A549 (cell line): ENCODE measurements at regions not wholly inside any gene's neighbourhood (a gene's known extent, or its start where the extent isn't known, plus 50 kb on each side); places are given as distances from the start of the nearest gene placed in this dataset.

Experiments
- ATAC-seq, 2 experiments: fragments of 200-7000 bp in 1 of 2; fragments of >200 bp in 1 of 2; cut with Nextera tagmentation in 1 of 2; cut with Tn5 transposase in 1 of 2; 3 replicates each; pipeline versions ENCODE4 v1.8.0 to v1.9.1; 2018 to 2020; ENCODE audit warnings: mild to moderate bottlenecking in 1 of 2, moderate library complexity in 1 of 2
- CTCF ChIA-PET: fragments of 300-600 bp; sonication (Branson Sonifier 250); formaldehyde crosslinking; extraction: SDS; loops from one replicate; lab custom pipeline; 2021; ENCODE audit warnings: antibody characterized with exemption, inconsistent platforms; lab: Yijun Ruan, JAX
- POLR2A ChIA-PET: fragments of 350-600 bp; formaldehyde crosslinking; extraction: SDS; loops from one replicate; lab custom pipeline; 2021; ENCODE audit warnings: antibody characterized with exemption, inconsistent platforms; lab: Yijun Ruan, JAX
- DNase-seq, 2 experiments: peaks; one replicate each; pipeline versions ENCODE4 v3.0.0 to v3.0.0-alpha.2; 2011 to 2016; ENCODE audit warnings: low read depth in 1 of 2, low spot score in 1 of 2
- FAIRE-seq: peaks from 2 replicates; lab custom pipeline; 2011; peaks lifted over from hg19 to GRCh38; lab: Jason Lieb, UNC
- H3K27ac ChIP-seq, 2 experiments: fragments of >200 bp; sonication (Bioruptor Twin); formaldehyde crosslinking; 3 replicates each; pipeline ENCODE4 v1.5.1; 2016 to 2017
- H3K4me1 ChIP-seq: fragments of >200 bp; sonication (Bioruptor Twin); formaldehyde crosslinking; 3 replicates; pipeline ENCODE4 v1.6.1; 2016
- H3K4me2 ChIP-seq: fragments of >200 bp; sonication (Bioruptor Twin); formaldehyde crosslinking; 3 replicates; pipeline ENCODE4 v1.6.1; 2016
- H3K4me3 ChIP-seq: fragments of >200 bp; sonication (Bioruptor Twin); formaldehyde crosslinking; 3 replicates; pipeline ENCODE4 v1.5.1; 2016
- H3K9me3 ChIP-seq: fragments of >200 bp; sonication (Bioruptor Twin); formaldehyde crosslinking; 3 replicates; pipeline ENCODE4 v1.6.1; 2016
- BCL3 ChIP-seq: fragments of >200 bp; sonication (Bioruptor Twin); formaldehyde crosslinking; IDR thresholded peaks from 3 replicates; pipeline ENCODE4 v1.6.1; 2016
- CBX8 ChIP-seq: fragments of 200-600 bp; sonication (generic); IDR thresholded peaks from 2 replicates; pipeline ENCODE4 v1.6.1; 2016
- CEBPB ChIP-seq, 2 experiments: fragments of >200 bp in 1 of 2; sonication (Bioruptor Twin) in 1 of 2; formaldehyde crosslinking in 1 of 2; IDR thresholded peaks; 2 replicates each; pipeline ENCODE4 v1.6.1; 2012 to 2016
- CHD4 ChIP-seq: fragments of 200-600 bp; sonication (generic); IDR thresholded peaks from 2 replicates; pipeline ENCODE4 v1.6.1; 2016; ENCODE audit warnings: antibody characterized with exemption, mild to moderate bottlenecking, borderline replicate concordance
- E2F6 ChIP-seq: IDR thresholded peaks from 2 replicates; pipeline ENCODE4 v1.6.1; 2012; ENCODE audit warnings: low read depth, borderline replicate concordance
- EP300 ChIP-seq, 2 experiments: fragments of >200 bp; sonication (Bioruptor Twin); formaldehyde crosslinking; IDR thresholded peaks; 2 replicates in 1 of 2; 3 replicates in 1 of 2; pipeline ENCODE4 v1.6.1; 2016 to 2017
- FOSB ChIP-seq: fragments of 250-450 bp; sonication (Bioruptor Pico); IDR thresholded peaks from 2 replicates; pipeline ENCODE4 v1.5.0; 2020; ENCODE audit warnings: mild to moderate bottlenecking, moderate library complexity
- FOSL2 ChIP-seq, 2 experiments: fragments of 450-650 bp in 1 of 2; fragments of >200 bp in 1 of 2; sonication (Bioruptor Twin) in 1 of 2; formaldehyde crosslinking; IDR thresholded peaks; 2 replicates each; pipeline versions ENCODE4 v1.5.0 to v1.6.1; 2016 to 2020; ENCODE audit warnings: mild to moderate bottlenecking in 1 of 2, moderate library complexity in 1 of 2
- HEYL ChIP-seq: fragments of 250-450 bp; sonication (Bioruptor Pico); IDR thresholded peaks from 2 replicates; pipeline ENCODE4 v1.8.0; 2021; ENCODE audit warnings: mild to moderate bottlenecking, moderate library complexity
- HOXB13 ChIP-seq: fragments of 250-450 bp; sonication (Bioruptor Pico); IDR thresholded peaks from 2 replicates; pipeline ENCODE4 v1.5.0; 2020; ENCODE audit warnings: low read depth, mild to moderate bottlenecking, moderate library complexity
- HOXB5 ChIP-seq: fragments of 250-450 bp; sonication (Bioruptor Pico); IDR thresholded peaks from 2 replicates; pipeline ENCODE4 v1.5.0; 2020; ENCODE audit warnings: mild to moderate bottlenecking, moderate library complexity
- JUNB ChIP-seq: fragments of >200 bp; sonication (Bioruptor Twin); formaldehyde crosslinking; IDR thresholded peaks from 2 replicates; pipeline ENCODE4 v1.6.1; 2016
- MAFK ChIP-seq: fragments of 450-650 bp; IDR thresholded peaks from 2 replicates; pipeline ENCODE4 v1.6.1; 2014; ENCODE audit not compliant: partially characterized antibody
- MAZ ChIP-seq: fragments of 150-350 bp; IDR thresholded peaks from 2 replicates; pipeline ENCODE4 v1.6.1; 2014; ENCODE audit warnings: antibody characterized with exemption, low read depth, low read length, borderline replicate concordance
- MYC ChIP-seq: IDR thresholded peaks from 2 replicates; pipeline ENCODE4 v1.6.1; 2012; ENCODE audit warnings: mild to moderate bottlenecking, inconsistent platforms, low read length, improper control_type of control experiment, borderline replicate concordance
- PBX3 ChIP-seq: IDR thresholded peaks from 2 replicates; pipeline ENCODE4 v1.6.1; 2012
- RAD21 ChIP-seq, 2 experiments: fragments of >200 bp in 1 of 2; sonication (Bioruptor Twin) in 1 of 2; formaldehyde crosslinking in 1 of 2; IDR thresholded peaks in 1 of 2; conservative IDR thresholded peaks in 1 of 2; 2 replicates in 1 of 2; 3 replicates in 1 of 2; pipeline ENCODE4 v1.6.1; 2012 to 2018; ENCODE audit warnings: inconsistent platforms in 1 of 2
- RARB ChIP-seq: fragments of 250-450 bp; sonication (Bioruptor Pico); IDR thresholded peaks from 2 replicates; pipeline ENCODE4 v1.8.0; 2021; ENCODE audit warnings: mild to moderate bottlenecking, moderate library complexity
- RNF2 ChIP-seq: fragments of 200-600 bp; sonication (generic); IDR thresholded peaks from 2 replicates; pipeline ENCODE4 v1.6.1; 2016; ENCODE audit warnings: low read depth, mild to moderate bottlenecking, antibody characterized with exemption, moderate library complexity, borderline replicate concordance
- SMC3 ChIP-seq: fragments of >200 bp; sonication (Bioruptor Twin); formaldehyde crosslinking; IDR thresholded peaks from 3 replicates; pipeline ENCODE4 v1.6.1; 2018; ENCODE audit warnings: inconsistent platforms
- TFCP2L1 ChIP-seq: fragments of 250-450 bp; sonication (Bioruptor Pico); IDR thresholded peaks from 2 replicates; pipeline ENCODE4 v1.5.0; 2021; ENCODE audit warnings: mild to moderate bottlenecking
- TP53 ChIP-seq: fragments of 250-450 bp; sonication (Bioruptor Pico); IDR thresholded peaks from 2 replicates; pipeline ENCODE4 v1.5.0; 2021; ENCODE audit warnings: mild to moderate bottlenecking, moderate library complexity
- ZC3H11A ChIP-seq: fragments of 450-650 bp; IDR thresholded peaks from 2 replicates; pipeline ENCODE4 v1.6.1; 2014; ENCODE audit warnings: antibody characterized with exemption, mild to moderate bottlenecking
- ZNF302 ChIP-seq: fragments of 250-450 bp; sonication (Bioruptor Pico); IDR thresholded peaks from 2 replicates; pipeline ENCODE4 v1.9.0; 2021; ENCODE audit warnings: inconsistent platforms, mild to moderate bottlenecking, moderate library complexity
- WGBS: methylation state at CpG from one replicate; pipeline ENCODE4 v1.1.6; 2017; ENCODE audit errors: missing lambda C conversion rate; 5-methylcytosine and 5-hydroxymethylcytosine counted together

- WGBS: 4% methylated on average over 3 of the region's 3 CpGs
- FAIRE-seq (no peak), ATAC-seq (peak; percentile 81 to 86; a peak in 4 of 6 replicates), DNase-seq (peak; percentile 15 to 53)
- Histone ChIP-seq H3K4me3 (no peak overlapping the region), H3K9me3 (no peaks in the 10 kb centered on the region), H3K4me1 (peaks cover 11% of the 10 kb centered on the region; the same call in 2 of the 3 replicates), H3K27ac (peak overlapping the region; percentile 27 to 66; a peak in 3 of 6 replicates), H3K4me2 (peak overlapping the region; percentile 58)
- POLR2A ChIA-PET: no interaction called here
- CTCF ChIA-PET: interaction anchor here (0.6 to 0.7 kb wide), 3 partner anchors 123 to 336 kb away, joined by 3 to 4 read pairs (median 3); no protein-coding TSS in a partner anchor
- TF ChIP-seq FOSL2 (IDR thresholded peaks at IDR 0.05) (no peak), FOSL2 (CRISPR knock-in tag; IDR thresholded peaks at IDR 0.05) (peak; percentile 27; the same call in 1 of the 2 replicates), PBX3 (no peak), EP300 (IDR thresholded peaks at IDR 0.05) (no peak), ZNF302 (CRISPR knock-in tag) (no peak), MAFK (peak; percentile 91), CEBPB (IDR thresholded peaks at IDR 0.05) (0 out of 4 replicates have a peak, but pooled peaks of 1 of the 2 experiments have one; percentile 12), HOXB13 (no peak), CBX8 (no peak), CHD4 (no peak), RNF2 (no peak), BCL3 (no peak), JUNB (0 out of 2 replicates have a peak, but pooled peaks have one; percentile 25), TFCP2L1 (CRISPR knock-in tag) (no peak), MAZ (no peak)
Measured at GRCh38 chr6:6781172-6781872, 192.8 kb downstream of the LY86 start.

- Histone ChIP-seq H3K4me2 (peak overlapping the region; percentile 58), H3K27ac (peak overlapping the region; percentile 23 to 27; a peak in 1 of 6 replicates), H3K4me1 (peaks cover 11% of the 10 kb centered on the region; the same call in 2 of the 3 replicates), H3K4me3 (no peak overlapping the region), H3K9me3 (no peaks in the 10 kb centered on the region)
- no peak for FAIRE-seq
- TF ChIP-seq E2F6 (no peak), MAFK (no peak), SMC3 (no peak), HOXB5 (CRISPR knock-in tag) (no peak), HOXB13 (no peak), MYC (no peak), ZC3H11A (no peak)
- CTCF ChIA-PET: interaction anchor here (0.6 to 0.7 kb wide), 3 partner anchors 123 to 335 kb away, joined by 3 to 4 read pairs (median 3); no protein-coding TSS in a partner anchor
- DNase-seq: no peak
- POLR2A ChIA-PET: no interaction called here
- ATAC-seq: no peak
Measured at GRCh38 chr6:6781873-6782227, 193.3 kb downstream of the LY86 start.

- H3K4me2 ChIP-seq: no peak overlapping the region
- DNase-seq (no peak), FAIRE-seq (no peak), ATAC-seq (no peak)
- no peaks in the 10 kb centered on the region for H3K9me3 ChIP-seq
- peaks cover 11% of the 10 kb centered on the region; the same call in 2 of the 3 replicates for H3K4me1 ChIP-seq
- WGBS: 86% methylated on average over 2 of the region's 2 CpGs
- POLR2A ChIA-PET: no interaction called here
- H3K4me3 ChIP-seq: no peak overlapping the region
- CTCF ChIA-PET: no interaction called here
- no peak for TF ChIP-seq HEYL (CRISPR knock-in tag)
- TF ChIP-seq CHD4: no peak
- TF ChIP-seq RNF2: no peak
- TF ChIP-seq RARB (CRISPR knock-in tag): no peak
- no peak for TF ChIP-seq RAD21 (conservative IDR thresholded peaks at IDR 0.05 in 1 of 2, IDR thresholded peaks at IDR 0.05 in 1 of 2)
- TF ChIP-seq TP53 (CRISPR knock-in tag): no peak
- no peak for TF ChIP-seq BCL3
- TF ChIP-seq FOSB (CRISPR knock-in tag): no peak
- no peak for TF ChIP-seq FOSL2 (IDR thresholded peaks at IDR 0.05)
- no peak for TF ChIP-seq FOSL2 (CRISPR knock-in tag; IDR thresholded peaks at IDR 0.05)
- no peak for TF ChIP-seq SMC3
- TF ChIP-seq MAZ: no peak
- H3K27ac ChIP-seq: no peak overlapping the region
Measured at GRCh38 chr6:6783721-6784120, 195.2 kb downstream of the LY86 start.
